Gastrocnemius medialis (tissue), 4 donors: ENCODE measurements at regions not wholly inside any gene's neighbourhood (a gene's known extent, or its start where the extent isn't known, plus 50 kb on each side); places are given as distances from the start of the nearest gene placed in this dataset.
"Not testable (repeated sequence)": the region's sequence is repeated elsewhere in the genome, so short reads cannot be mapped to it uniquely, and the experiment has no call there.

Experiments
- ATAC-seq, 2 donors: fragments of 150-250 bp; one replicate each; pipeline ENCODE4 v1.9.1; 2016
- DNase-seq, 2 donors: peaks; one replicate each; pipeline ENCODE4 v3.0.0-alpha.2; 2019
- H3K27ac ChIP-seq, 4 donors: fragments of 200-600 bp; sonication (generic); 1 replicate in 1 of 4; 2 replicates in 3 of 4; pipeline ENCODE4 v1.5.1; 2016 to 2018; ENCODE audit warnings: mild to moderate bottlenecking in 2 of 4, moderate library complexity in 1 of 4
- H3K27me3 ChIP-seq, 3 donors: fragments of 200-600 bp; sonication (generic) in 2 of 3; 1 replicate in 1 of 3; 2 replicates in 2 of 3; pipeline versions ENCODE4 v1.5.1 to v1.6.0; 2016 to 2019; ENCODE audit warnings: mild to moderate bottlenecking in 1 of 3, moderate library complexity in 1 of 3
- H3K36me3 ChIP-seq, 2 donors: fragments of 200-600 bp; sonication (generic) in 1 of 2; one replicate each; pipeline ENCODE4 v1.5.1; 2017 to 2018
- H3K4me1 ChIP-seq, 2 donors: fragments of 200-600 bp; sonication (generic) in 1 of 2; one replicate each; pipeline ENCODE4 v1.5.1; 2016 to 2017; ENCODE audit warnings: mild to moderate bottlenecking in 2 of 2
- H3K4me3 ChIP-seq, 4 donors: fragments of 200-600 bp; sonication (generic) in 3 of 4; 1 replicate in 1 of 4; 2 replicates in 3 of 4; pipeline ENCODE4 v1.5.1; 2016 to 2019; ENCODE audit warnings: mild to moderate bottlenecking in 2 of 4
- H3K9me3 ChIP-seq, 3 donors: fragments of 200-600 bp; sonication (generic) in 2 of 3; 1 replicate in 1 of 3; 2 replicates in 2 of 3; pipeline ENCODE4 v1.5.1; 2016 to 2019
- POLR2A ChIP-seq, 2 donors: fragments of 450-650 bp; IDR thresholded peaks; one replicate each; pipeline ENCODE4 v1.6.1; 2017; ENCODE audit warnings: antibody characterized with exemption in 2 of 2, mild to moderate bottlenecking in 2 of 2, moderate library complexity in 2 of 2
- in situ Hi-C, 4 donors: fragments of 200-750 bp; cut with MboI; loops; one replicate each; pipeline versions ENCODE4 v1.15.0 to v1.8.0; 2017; ENCODE audit warnings: low sequenced_read_pairs in 4 of 4
- intact Hi-C: fragments of 100-400 bp; cut with DNase I; formaldehyde crosslinking; loops from one replicate; pipeline ENCODE4 v1.15.1; 2023; ENCODE audit warnings: low total_unique reads
- TF ChIP-seq, protein P1 (sequence below), 5 experiments: fragments of 450-650 bp in 3 of 5; fragments of 200-600 bp in 2 of 5; sonication (generic) in 2 of 5; IDR thresholded peaks in 4 of 5; conservative IDR thresholded peaks in 1 of 5; 1 replicate in 4 of 5; 2 replicates in 1 of 5; pipeline ENCODE4 v1.5.1; 2016 to 2019; ENCODE audit warnings: antibody characterized with exemption in 5 of 5, mild to moderate bottlenecking in 3 of 5, moderate library complexity in 3 of 5

DNA sequence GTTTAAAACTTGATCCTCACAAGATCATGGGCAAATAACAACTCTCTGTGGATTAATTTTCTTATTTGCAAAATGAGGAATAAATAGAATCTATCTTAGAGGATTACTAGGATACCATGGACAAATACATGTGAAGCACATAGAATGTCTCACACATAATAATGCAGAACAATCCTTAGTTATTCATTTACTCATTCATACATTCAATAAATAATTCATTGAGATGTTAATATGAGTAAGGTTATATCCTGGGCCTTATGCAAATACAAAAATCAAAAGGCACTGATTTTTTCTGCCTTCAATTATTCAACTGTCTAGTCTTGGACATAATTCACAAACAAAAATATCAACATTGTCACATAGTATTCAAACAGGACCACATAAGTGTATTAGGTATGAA lies 654.1 kb downstream of the MECOM start:
- ATAC-seq = no peak
- no peaks in the 10 kb centered on the region for H3K4me1 ChIP-seq
- no peak for TF ChIP-seq POLR2A (IDR thresholded peaks at IDR 0.05)
- TF ChIP-seq, protein P1, sequence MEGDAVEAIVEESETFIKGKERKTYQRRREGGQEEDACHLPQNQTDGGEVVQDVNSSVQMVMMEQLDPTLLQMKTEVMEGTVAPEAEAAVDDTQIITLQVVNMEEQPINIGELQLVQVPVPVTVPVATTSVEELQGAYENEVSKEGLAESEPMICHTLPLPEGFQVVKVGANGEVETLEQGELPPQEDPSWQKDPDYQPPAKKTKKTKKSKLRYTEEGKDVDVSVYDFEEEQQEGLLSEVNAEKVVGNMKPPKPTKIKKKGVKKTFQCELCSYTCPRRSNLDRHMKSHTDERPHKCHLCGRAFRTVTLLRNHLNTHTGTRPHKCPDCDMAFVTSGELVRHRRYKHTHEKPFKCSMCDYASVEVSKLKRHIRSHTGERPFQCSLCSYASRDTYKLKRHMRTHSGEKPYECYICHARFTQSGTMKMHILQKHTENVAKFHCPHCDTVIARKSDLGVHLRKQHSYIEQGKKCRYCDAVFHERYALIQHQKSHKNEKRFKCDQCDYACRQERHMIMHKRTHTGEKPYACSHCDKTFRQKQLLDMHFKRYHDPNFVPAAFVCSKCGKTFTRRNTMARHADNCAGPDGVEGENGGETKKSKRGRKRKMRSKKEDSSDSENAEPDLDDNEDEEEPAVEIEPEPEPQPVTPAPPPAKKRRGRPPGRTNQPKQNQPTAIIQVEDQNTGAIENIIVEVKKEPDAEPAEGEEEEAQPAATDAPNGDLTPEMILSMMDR (IDR thresholded peaks at IDR 0.05 in 4 of 5, conservative IDR thresholded peaks at IDR 0.05 in 1 of 5) = no peak
- in situ Hi-C loops (no loop called here), intact Hi-C loops (no loop called here)
- DNase-seq = no peak
- H3K27ac ChIP-seq = no peak overlapping the region
- no peaks in the 10 kb centered on the region for H3K36me3 ChIP-seq
- no peaks in the 10 kb centered on the region for H3K27me3 ChIP-seq
- no peak overlapping the region for H3K4me3 ChIP-seq
- H3K9me3 ChIP-seq = no peaks in the 10 kb centered on the region

DNA sequence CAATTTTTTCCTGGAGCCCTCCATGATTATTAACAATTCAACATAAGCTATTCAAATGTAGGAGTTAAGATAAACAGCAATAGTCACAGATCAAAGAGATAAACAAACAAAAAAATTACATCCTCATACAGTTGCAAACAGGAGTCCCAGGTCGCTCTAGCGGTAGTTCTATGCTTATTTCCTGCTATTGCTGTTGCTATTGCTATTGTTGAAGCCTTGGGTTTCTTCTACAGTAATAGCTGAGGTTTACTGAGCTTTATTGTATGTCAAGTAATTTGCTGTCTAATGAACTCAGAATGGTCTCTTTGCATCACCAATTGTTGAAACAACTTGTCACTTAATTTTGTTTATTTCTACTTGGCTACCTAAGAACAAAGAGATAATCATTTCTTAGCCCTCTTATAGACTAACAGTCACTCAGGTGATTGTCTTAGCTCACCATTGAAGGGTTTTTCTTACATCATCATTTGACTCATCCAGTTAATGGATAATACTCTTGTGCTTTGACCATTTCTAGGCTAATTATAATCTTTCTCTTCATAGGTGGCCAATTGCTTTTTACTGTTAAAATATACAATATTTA lies 654.6 kb downstream of the MECOM start:
- ATAC-seq (no peak), DNase-seq (no peak)
- Histone ChIP-seq H3K27ac (no peak overlapping the region), H3K4me1 (no peaks in the 10 kb centered on the region), H3K9me3 (no peaks in the 10 kb centered on the region), H3K27me3 (no peaks in the 10 kb centered on the region), H3K36me3 (no peaks in the 10 kb centered on the region), H3K4me3 (no peak overlapping the region)
- TF ChIP-seq, protein P1 (IDR thresholded peaks at IDR 0.05 in 4 of 5, conservative IDR thresholded peaks at IDR 0.05 in 1 of 5) = no peak
- TF ChIP-seq POLR2A (IDR thresholded peaks at IDR 0.05) = no peak
- in situ Hi-C loops (no loop called here), intact Hi-C loops (no loop called here)

DNA sequence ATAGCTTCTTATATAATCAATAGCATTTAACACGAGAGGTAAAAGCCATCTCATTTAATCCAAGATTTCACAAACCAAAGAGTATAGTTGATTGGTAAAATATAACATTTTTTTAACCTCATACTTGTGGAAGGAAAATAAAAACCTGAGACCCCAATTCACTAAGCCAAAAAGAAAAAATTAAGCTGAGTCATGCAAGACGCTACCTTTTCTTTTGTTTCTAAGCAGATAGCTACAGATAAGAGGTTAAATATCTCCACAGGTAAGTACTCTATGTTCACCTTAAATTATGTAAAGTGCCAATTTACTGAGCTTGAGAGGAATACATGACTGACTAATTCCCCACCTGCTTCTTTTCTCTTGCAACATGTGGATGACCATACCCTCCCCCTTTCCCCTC lies 656.4 kb downstream of the MECOM start:
- no peak overlapping the region for H3K27ac ChIP-seq
- no peak overlapping the region for H3K4me3 ChIP-seq
- H3K9me3 ChIP-seq = no peaks in the 10 kb centered on the region
- no peaks in the 10 kb centered on the region for H3K27me3 ChIP-seq
- in situ Hi-C loops (no loop called here), intact Hi-C loops (no loop called here)
- no peaks in the 10 kb centered on the region for H3K36me3 ChIP-seq
- DNase-seq (no peak), ATAC-seq (no peak)
- no peaks in the 10 kb centered on the region for H3K4me1 ChIP-seq
- TF ChIP-seq, protein P1 (IDR thresholded peaks at IDR 0.05 in 4 of 5, conservative IDR thresholded peaks at IDR 0.05 in 1 of 5) = no peak

DNA sequence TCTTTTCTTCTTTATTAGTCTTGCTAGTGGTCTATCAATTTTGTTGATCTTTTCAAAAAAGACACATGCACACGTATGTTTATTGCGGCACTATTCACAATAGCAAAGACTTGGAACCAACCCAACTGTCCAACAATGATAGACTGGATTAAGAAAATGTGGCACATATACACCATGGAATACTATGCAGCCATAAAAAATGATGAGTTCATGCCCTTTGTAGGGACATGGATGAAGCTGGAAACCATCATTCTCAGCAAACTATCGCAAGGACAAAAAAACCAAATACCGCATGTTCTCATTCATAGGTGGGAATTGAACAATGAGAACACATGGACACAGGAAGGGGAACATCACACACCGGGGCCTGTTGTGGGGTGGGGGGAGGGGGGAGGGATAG lies 657.1 kb downstream of the MECOM start:
- ATAC-seq, in situ Hi-C loops, H3K9me3 ChIP-seq, H3K27ac ChIP-seq, intact Hi-C loops, H3K4me3 ChIP-seq, H3K36me3 ChIP-seq, H3K4me1 ChIP-seq, DNase-seq, H3K27me3 ChIP-seq: not testable (repeated sequence)

DNA sequence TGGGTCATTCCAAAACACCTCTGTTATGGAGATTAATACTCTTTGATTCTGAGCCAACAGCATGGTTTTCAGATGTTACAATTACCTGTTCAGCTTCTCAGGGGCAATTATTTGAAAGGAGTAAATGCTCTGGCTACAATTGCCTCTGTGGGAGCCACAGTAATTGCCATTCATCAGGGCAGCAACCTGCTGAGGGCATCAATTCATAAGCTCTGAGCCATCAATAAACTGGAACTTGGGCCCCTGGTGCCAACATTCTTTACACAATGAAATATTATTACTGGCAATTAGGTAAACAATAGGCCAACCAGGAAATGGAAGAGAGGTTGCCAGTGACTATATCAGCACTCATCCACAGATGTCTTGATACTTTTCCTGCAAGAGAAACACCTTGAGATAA lies 660.8 kb downstream of the MECOM start:
- DNase-seq = no peak
- intact Hi-C loops = no loop called here
- H3K4me1 ChIP-seq = no peaks in the 10 kb centered on the region
- H3K27me3 ChIP-seq = no peaks in the 10 kb centered on the region
- TF ChIP-seq POLR2A (IDR thresholded peaks at IDR 0.05) = no peak
- TF ChIP-seq, protein P1 (IDR thresholded peaks at IDR 0.05 in 4 of 5, conservative IDR thresholded peaks at IDR 0.05 in 1 of 5) = no peak
- in situ Hi-C loops = no loop called here
- H3K4me3 ChIP-seq = no peak overlapping the region
- H3K27ac ChIP-seq = no peak overlapping the region
- no peaks in the 10 kb centered on the region for H3K36me3 ChIP-seq
- no peak for ATAC-seq
- no peaks in the 10 kb centered on the region for H3K9me3 ChIP-seq
